Ishikawa (cell line): ENCODE measurements at regions not wholly inside any gene's neighbourhood (a gene's known extent, or its start where the extent isn't known, plus 50 kb on each side); places are given as distances from the start of the nearest gene placed in this dataset.

Source experiments
- NFIC ChIP-seq: IDR thresholded peaks from 2 replicates; pipeline ENCODE4 v1.6.1; 2012
- RAD21 ChIP-seq: IDR thresholded peaks from 2 replicates; pipeline ENCODE4 v1.6.1; 2012; ENCODE audit warnings: low read depth
- TCF12 ChIP-seq: IDR thresholded peaks from 2 replicates; pipeline ENCODE4 v1.6.1; 2012; ENCODE audit warnings: low read depth
- TEAD4 ChIP-seq: IDR thresholded peaks from 2 replicates; pipeline ENCODE4 v1.6.1; 2012
- ZBTB7A ChIP-seq: IDR thresholded peaks from 2 replicates; pipeline ENCODE4 v1.6.1; 2012; ENCODE audit warnings: low read depth
- TF ChIP-seq, protein P1 (sequence below): IDR thresholded peaks from 2 replicates; pipeline ENCODE4 v1.6.1; 2012; ENCODE audit warnings: low read depth, mild to moderate bottlenecking

DNA sequence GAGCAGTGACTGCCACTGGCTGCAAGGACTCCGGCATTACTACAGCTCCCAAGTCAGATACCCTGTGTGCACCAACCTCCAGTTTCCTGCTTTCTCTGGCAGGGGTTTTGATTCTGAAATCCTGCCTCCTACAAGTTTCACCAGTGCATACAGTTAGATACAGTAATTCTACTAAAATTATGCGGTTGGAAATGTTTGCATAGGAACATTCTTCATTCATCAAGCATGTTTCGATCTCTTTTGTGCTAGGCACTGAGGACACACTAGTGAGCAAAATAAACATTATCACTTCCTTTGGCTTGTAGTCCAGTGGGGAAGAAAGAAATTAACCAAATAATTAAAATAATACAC, 152.2 kb downstream of the TMEM167A start:
- TF ChIP-seq TCF12 (no peak), ZBTB7A (no peak), RAD21 (no peak), NFIC (no peak), TEAD4 (no peak)
- TF ChIP-seq, protein P1, sequence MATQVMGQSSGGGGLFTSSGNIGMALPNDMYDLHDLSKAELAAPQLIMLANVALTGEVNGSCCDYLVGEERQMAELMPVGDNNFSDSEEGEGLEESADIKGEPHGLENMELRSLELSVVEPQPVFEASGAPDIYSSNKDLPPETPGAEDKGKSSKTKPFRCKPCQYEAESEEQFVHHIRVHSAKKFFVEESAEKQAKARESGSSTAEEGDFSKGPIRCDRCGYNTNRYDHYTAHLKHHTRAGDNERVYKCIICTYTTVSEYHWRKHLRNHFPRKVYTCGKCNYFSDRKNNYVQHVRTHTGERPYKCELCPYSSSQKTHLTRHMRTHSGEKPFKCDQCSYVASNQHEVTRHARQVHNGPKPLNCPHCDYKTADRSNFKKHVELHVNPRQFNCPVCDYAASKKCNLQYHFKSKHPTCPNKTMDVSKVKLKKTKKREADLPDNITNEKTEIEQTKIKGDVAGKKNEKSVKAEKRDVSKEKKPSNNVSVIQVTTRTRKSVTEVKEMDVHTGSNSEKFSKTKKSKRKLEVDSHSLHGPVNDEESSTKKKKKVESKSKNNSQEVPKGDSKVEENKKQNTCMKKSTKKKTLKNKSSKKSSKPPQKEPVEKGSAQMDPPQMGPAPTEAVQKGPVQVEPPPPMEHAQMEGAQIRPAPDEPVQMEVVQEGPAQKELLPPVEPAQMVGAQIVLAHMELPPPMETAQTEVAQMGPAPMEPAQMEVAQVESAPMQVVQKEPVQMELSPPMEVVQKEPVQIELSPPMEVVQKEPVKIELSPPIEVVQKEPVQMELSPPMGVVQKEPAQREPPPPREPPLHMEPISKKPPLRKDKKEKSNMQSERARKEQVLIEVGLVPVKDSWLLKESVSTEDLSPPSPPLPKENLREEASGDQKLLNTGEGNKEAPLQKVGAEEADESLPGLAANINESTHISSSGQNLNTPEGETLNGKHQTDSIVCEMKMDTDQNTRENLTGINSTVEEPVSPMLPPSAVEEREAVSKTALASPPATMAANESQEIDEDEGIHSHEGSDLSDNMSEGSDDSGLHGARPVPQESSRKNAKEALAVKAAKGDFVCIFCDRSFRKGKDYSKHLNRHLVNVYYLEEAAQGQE = no peak
